Fibroblast of lung (primary cell): ENCODE measurements at regions not wholly inside any gene's neighbourhood (a gene's known extent, or its start where the extent isn't known, plus 50 kb on each side); places are given as distances from the start of the nearest gene placed in this dataset.

ENCODE experiments used
- CTCF ChIP-seq, 2 donors: IDR thresholded peaks in 1 of 2; conservative IDR thresholded peaks in 1 of 2; 1 replicate in 1 of 2; 2 replicates in 1 of 2; pipeline ENCODE4 v1.5.1; 2011 to 2012; ENCODE audit warnings: low read length in 2 of 2, control low read depth in 1 of 2, inconsistent platforms in 1 of 2, low read depth in 1 of 2, mild to moderate bottlenecking in 1 of 2
- EZH2 ChIP-seq: IDR thresholded peaks from 2 replicates; pipeline ENCODE4 v1.5.1; 2012; ENCODE audit warnings: low read length, control low read depth, mild to moderate bottlenecking; ENCODE audit errors: missing control alignments

- TF ChIP-seq CTCF (conservative IDR thresholded peaks at IDR 0.05 in 1 of 2, IDR thresholded peaks at IDR 0.05 in 1 of 2; ENCODE audit: low read depth in 1 of 2, low read length in 2 of 2) (no peak), EZH2 (no peak)
Measured at GRCh38 chr6:6742535-6742934, 154.0 kb downstream of the LY86 start.
